HG03469 (cell line): ENCODE measurements at regions not wholly inside any gene's neighbourhood (a gene's known extent, or its start where the extent isn't known, plus 50 kb on each side); places are given as distances from the start of the nearest gene placed in this dataset.
A peak's percentile ranks its signal among the peaks of the same experiment; 100 is the strongest.
"Not testable (repeated sequence)": the region's sequence is repeated elsewhere in the genome, so short reads cannot be mapped to it uniquely, and the experiment has no call there.

ENCODE experiments used
- ATAC-seq: cut with Tn5 transposase; IDR thresholded peaks from one replicate; pipeline ENCODE4 v1.9.1; 2021; ENCODE audit warnings: mild to moderate bottlenecking, moderate library complexity, moderate number of reproducible peaks; ENCODE audit not compliant: unreplicated experiment

DNA sequence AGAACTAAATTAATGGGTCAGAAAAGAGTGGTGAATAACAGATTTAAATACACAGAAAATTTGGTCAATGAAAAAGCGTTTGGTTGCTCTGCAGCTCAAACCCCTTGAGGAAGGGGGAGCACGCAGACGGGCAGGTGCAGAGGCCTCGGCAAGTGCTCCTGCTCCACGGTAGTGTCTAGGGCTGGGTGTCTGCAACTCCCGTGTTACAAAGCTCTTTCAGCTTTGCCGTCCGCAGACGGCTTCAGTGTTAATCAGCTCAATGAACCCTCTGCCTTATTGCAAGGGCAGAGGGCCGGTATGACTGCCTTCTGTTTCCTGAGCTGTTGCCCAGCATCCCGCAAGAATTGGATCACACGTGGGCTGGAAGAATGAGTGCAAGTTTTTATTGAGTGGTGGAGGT is 125.7 kb upstream of the TRHDE start:
- no peak for ATAC-seq

DNA sequence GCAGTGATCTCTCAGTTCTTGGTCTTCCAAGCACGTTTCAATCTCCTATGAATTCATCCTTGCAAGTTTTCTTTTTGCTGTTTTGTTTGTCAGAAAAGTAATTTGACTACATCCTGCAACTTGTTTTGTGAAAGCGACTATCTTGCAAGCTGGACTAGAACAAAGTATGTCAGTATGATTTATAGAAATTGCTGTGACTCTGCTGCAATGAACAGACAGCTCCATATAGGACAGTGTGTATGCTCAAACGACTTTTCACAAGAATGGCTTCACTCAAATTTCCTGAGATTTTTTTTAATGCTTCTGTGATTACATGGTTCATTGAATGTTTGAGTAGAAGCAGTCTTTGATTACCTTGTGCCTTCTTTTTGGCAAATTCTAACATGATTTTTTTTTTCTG is 123.5 kb upstream of the TRHDE start:
- ATAC-seq, result no peak

DNA sequence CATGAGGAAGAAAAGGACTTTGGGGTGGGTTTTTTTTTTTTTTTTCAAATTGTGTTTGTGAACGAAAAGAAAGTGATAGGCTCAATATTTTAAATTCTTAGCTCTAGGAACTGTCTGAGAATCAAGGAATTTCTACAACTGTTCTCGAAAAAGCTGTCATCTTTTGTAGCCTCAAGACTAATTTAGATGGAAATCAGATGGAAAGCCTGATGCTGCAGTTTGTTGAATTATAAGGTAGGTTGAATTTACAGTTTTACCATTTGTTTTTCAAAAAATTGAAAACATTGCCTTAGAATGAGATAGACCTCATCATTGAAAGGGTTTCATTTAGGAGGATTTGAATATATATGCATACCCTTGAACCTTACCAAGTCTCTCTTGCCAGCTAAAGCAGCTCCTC is 109.3 kb upstream of the TRHDE start:
- ATAC-seq, result no peak

DNA sequence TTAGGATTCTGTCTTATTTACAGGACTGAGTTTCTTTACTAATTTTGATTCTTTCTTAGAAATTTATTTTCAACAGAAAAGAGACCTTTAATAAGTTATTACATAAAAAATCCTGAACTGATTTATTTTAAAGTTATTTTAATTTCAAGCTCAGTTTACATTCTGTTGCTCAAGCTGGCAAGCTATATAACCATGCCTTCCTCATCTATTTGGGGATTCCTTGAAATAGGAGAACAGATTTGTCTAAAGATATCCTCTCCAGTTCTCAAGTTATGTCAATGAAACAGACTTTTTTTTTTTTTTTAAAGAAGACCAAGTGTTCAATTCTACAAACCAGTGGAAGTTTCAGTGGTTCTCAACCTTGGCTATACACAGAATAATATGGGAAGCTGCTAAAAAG is 103.3 kb upstream of the TRHDE start:
- ATAC-seq, result no peak

DNA sequence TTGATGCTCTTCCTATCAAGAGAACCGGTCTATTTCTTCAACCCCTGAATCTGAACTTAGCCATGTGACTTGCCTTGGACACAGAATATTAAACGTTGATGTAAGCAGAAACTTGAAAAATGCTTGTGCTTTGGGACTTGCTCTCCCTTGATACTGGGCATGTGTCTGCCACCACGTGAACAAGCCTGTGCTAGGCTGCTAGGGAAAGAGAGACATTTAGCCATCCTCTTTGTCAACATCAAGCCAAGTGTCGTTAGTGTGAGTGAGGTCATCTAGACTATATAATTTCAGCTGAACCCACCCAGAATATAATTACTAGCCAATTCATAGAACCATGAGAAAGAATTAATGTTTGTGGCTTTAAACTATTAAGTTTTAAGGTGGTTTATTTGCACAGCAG is 98.2 kb upstream of the TRHDE start:
- ATAC-seq, result no peak

DNA sequence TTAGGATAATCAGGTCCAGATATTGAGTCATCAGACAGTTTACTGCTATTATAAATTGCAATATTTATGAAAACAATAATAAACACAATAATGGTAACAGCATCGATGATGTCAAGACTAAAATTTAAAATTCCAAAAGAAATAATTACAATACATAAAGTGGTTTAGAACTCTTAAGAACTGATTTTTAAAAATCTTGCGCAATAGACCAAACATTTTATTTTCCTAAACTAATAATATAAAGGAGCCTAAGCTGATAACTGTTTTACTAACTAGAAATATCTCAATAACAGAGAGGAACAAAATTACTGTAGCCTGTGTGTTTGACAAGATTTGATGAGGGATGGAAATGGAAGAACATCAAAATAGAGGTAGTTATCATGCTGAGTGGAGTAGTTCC is 93.9 kb upstream of the TRHDE start:
- ATAC-seq, result no peak

DNA sequence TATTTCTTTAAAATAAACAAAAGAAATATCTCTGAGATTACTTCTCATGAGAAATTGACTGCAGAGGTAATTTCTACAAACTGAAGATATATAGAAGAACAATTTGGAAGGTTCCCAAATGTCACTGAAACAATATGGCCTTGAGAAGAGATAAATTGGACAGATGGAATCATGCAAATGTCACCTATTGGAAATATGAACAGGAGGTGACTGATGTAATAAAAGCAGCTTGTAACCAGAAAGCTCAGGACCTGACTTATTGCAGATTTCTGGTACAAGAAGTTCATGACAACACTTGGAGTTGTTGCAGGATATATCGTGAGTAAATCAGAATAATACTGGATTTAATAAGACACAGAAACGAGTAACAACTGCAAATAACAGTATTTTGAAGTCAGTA is 93.3 kb upstream of the TRHDE start:
- no peak for ATAC-seq

DNA sequence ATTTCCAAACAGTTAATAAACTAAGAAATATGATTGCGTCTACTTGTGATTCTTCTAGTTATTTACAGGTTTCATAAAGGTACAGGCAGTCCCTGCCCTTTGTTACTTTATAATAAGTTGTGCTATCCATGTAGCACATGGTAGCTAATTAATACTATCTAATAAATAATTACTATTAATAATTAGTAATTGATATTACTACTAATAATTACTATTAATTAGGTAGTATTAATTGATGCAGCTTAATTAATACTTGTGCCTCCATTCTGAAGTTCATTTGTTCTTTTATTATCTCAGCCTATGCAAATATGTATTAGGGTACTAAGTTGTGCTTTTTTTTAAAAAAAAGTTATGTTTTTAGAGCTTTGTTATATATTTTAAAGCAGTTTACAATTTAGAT is 92.3 kb upstream of the TRHDE start:
- ATAC-seq, result no peak

DNA sequence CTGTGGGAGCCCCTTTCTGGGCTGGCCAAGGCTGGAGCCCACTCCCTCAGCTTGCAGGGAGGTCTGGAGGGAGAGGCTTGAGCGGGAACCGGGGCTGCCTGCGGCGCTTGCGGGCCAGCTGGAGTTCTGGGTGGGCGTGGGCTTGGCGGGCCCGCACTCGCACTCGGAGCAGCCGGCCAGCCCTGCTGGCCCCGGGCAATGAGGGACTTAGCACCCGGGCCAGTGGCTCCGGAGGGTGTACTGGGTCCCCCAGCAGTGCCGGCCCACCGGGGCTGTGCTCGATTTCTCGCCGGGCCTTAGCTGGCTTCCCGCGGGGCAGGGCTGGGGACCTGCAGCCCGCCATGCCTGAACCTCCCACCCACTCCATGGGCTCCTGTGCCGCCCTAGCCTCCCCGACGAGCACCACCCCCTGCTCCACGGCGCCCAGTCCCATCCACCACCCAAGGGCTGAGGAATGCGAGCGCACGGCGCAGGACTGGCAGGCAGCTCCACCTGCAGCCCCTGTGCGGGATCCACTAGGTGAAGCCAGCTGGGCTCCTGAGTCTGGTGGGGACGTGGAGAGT is 87.1 kb upstream of the TRHDE start:
- ATAC-seq, result not testable (repeated sequence)

DNA sequence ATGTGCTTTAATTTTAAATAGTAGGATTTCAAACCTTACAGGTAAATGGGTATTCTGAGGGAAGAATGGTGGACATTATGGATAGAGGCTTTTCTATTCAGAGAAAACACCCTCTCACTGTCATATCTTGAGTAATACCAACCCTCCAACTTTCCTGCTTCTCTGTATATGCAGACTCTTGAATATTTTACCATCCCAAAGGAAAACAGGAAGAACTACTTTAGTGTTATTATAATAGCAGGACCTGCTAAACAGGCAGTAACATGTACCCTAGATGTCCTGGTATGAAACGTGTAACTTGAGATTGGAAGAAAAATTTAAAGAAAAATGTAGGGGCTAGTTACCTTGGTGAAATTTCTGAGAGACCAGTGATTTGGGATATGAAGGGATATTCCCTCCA is 82.9 kb upstream of the TRHDE start:
- no peak for ATAC-seq

DNA sequence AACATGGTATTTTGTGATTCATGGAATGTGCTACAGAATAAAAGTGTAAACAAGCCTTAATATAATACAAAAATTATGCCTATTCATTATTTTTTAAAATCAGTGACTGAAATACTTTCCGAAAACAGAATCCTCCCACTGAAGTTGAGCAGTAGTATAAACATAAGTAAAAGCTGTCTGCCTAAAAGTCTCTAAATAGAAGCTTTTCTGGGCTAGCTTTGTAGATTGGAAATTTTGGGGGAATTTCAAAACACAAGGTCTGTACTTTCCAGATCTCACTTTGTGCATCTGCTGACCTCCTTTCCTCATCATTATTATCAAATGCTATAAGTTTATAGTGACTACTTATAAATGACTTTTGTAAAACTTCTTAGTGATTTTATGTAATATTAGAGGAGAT is 80.4 kb upstream of the TRHDE start:
- peak; percentile 43 for ATAC-seq

DNA sequence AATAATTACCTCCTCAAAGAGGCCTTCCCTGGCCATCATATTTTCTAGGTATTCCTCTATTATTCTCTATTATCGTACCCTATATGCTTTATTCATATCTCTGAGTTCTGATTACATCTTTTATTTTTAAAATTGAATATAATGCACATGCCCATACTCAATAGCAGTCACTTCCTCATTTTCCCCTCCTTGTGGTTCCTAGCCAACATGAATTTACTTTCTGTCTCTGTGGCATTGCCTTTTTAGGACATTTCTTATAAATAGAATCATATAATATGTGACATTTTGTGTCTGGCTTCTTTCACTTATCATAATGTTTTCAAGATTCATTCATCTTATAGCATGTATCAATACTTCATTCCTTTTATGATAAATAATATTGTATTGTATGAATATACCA is 74.4 kb upstream of the TRHDE start:
- no peak for ATAC-seq

DNA sequence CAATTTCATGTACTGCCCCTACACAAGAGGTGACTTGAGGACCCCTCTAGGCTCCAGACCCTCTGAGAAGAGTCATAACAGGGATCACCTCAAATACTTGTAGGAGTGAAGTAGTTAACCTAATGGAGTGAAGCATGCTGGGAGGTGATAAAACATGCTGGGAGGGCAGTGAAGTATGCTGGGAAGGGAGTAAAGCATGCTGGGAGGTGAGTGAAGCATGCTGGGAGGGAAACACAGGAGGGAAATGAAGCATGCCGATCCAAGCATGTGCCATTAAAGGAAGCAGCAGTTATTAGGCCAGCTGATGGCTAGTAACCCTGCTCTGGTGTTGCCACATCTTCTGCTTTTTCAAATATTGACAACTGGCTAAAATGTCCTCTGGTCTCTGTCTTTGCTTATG is 70.7 kb upstream of the TRHDE start:
- no peak for ATAC-seq

DNA sequence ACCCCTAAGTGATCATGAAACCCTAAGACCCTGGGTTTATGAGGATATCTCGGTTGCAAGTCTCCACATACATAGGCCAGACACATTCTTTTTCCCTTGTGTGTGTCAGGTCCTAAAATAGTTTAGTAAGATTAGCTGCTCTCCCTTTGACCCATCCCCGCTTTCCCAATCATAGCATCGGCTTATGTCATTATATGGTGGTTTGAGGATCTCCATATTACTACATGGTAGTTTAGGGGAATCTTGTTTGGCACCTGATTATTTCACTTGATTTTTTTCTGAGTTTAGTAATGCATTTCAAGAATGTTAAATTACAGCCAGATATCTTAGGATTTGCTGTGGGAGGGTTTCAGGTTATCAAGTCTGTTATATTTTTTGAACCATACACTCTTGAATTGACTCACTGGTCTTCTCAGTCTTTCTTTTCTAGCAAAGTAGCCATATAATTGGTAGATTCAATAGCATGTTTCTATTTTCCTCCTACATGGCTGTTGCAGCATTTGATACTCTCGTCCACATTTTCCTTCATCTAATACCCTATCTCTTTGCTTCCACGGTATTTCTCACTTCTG is 68.3 kb upstream of the TRHDE start:
- ATAC-seq, result no peak

DNA sequence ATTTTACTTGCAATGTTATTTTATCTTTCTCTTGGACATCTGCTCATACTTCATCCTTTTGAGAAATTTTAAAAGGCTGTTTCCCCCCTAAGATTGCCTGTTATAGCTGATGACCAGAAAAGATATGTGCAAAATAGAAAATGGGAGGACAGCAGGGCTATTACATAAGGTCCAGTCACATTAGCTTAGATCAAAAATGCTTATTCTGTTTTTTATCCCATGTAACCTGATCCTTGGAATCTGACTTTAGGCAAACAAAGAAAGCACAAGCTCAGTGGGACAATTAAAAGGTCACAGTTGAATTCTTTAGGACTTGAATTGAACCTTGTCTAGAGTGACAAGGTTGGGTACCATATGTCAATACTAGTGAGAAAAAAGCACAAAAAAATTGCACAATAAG is 65.1 kb upstream of the TRHDE start:
- no peak for ATAC-seq

DNA sequence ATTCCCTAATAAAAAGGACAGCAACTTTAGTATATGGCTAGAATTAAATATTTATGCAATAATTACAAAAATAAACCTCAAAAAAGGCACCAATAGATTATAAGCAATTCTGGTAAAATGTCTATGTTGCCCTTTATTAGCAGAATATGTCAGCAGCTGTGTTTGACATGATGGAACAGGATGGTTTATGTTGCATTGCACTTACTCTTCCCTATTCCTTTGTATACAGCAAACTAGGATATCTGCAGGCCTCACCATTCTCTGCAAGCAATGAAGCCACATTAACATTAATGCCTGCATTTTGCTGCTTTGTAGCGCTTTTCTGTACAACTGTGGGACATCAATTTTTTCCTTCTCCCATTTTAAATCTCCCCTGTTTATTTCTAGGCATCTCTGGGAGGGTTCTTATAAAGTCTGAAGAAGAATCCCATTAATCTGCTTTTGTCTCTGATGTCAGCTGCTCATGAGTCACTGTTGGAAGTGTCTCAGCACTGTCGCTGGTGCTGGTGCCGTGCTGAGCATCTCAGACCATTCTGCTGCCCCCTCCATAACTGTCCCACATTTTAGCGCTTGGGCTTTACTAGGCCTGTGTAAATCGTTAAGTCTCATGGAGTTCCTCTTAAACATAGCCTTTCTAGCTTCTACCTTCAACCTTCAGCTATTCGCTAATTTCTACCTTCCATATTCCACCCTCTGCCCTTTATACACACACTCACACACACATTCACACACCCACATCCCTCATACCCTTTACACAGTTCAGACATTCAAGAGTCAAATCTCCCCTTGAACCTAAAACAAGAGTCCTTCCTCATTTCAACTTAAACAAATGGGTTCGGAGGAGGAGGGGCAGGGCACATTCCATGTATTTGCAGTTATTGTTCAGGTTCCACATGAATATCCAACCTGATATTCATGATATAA is 64.4 kb upstream of the TRHDE start:
- ATAC-seq, result no peak

DNA sequence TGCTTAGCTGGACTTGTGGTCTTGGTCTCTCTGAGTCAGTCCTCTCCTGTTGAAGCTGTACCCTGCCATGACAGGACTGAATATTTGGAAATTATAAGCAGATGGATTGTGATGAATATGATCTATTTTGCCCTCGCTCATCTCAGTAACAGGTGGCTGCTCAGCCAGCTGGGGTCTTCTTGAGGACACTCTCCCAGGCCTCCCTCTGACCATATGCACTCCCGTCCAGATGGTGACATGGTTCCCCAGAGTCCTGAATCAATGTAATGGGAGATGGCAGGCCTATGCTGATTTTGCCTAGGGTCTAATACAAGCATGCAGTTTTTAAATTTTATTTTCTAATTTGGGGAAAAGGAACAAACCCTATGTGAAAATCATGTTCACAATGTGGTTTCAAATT is 63.1 kb upstream of the TRHDE start:
- ATAC-seq, result no peak

DNA sequence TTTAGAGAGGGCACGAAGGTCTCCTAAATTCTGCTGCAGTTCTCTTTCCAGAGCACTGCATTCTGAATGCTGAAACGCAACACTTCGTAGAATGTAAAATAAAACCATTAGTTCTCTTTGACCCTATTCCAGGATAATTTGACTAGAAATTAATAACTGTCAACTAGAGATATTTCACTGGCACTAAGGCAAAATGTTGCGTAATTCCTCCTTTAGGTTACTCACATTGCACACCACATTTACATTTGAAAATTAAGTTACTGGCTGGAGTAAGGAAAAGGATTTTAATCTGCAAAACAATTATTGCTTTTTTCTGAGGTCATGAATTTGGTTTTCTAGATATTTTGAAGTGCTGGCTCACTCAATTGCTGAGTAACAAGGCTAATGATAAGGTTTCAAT is 58.0 kb upstream of the TRHDE start:
- no peak for ATAC-seq

DNA sequence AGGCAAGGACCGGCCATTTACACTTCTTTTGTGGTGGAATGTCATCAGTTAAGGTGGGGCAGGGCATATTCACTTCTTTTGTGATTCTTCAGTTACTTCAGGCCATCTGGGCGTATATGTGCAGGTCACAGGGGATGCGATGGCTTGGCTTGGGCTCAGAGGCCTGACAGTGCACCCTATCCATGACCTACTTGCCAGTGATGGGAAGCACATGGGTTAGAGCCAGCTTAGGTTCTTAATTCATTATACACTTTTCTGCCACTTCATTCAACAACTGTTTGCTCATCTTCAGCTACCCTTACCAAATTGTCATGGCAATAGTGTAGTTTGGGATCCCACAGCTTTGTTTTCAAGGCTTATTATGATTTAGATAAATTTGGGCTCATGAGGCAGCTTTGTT is 56.9 kb upstream of the TRHDE start:
- not testable (repeated sequence) for ATAC-seq

DNA sequence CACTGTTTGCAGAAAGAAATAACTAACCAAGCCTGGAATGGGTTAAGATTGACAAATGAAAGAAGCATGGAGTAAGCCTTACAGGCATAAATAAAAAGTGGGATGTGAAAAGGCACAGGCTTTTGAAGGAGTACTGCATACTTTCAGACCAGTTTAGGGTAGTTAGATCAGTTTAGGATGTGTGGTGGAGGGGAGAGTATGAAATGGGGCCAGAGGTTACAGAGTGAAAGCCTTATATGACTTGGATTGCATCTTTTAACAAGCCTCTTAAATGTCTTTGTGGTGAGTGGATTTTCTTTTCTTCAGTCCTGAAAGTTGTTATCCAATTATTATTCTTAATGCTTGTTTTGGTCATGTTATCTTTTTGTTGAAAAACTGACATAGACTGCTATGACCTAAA is 52.2 kb upstream of the TRHDE start:
- ATAC-seq, result no peak
